ENCODE measurements at regions not wholly inside any gene's neighbourhood (a gene's known extent, or its start where the extent isn't known, plus 50 kb on each side); places are given as distances from the start of the nearest gene placed in this dataset.

DNA sequence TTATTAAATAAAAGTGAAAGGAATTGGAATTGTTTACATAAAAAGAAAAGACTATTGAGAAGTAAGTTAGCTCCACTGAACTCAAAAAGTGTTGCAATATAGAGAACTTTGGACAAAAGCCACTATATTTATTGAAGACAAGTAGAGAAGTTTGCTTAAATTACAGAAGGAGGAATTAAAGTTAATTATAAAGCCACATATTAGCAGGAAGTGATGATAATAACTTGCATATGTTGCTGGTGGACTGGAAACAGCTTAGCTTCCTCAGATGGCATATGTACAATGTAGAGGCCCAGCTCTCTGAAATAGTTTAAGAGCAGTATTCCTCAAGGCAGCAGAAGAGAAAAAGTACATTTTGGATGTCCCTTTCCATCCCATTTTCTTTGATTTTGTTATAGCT lies 400.7 kb downstream of the GATA3 start:
- Mint-ChIP-seq H3K27ac (no peak overlapping the region), H3K36me3 (ENCODE audit: low read depth) (no peaks in the 10 kb centered on the region), H3K4me3 (no peak overlapping the region), H3K9me3 (peaks cover 28% of the 10 kb centered on the region), H3K27me3 (ENCODE audit: low read depth, poor library complexity) (peaks cover 46% of the 10 kb centered on the region), H3K4me1 (no peaks in the 10 kb centered on the region)
- no peak for DNase-seq
- TF ChIP-seq, protein P1, sequence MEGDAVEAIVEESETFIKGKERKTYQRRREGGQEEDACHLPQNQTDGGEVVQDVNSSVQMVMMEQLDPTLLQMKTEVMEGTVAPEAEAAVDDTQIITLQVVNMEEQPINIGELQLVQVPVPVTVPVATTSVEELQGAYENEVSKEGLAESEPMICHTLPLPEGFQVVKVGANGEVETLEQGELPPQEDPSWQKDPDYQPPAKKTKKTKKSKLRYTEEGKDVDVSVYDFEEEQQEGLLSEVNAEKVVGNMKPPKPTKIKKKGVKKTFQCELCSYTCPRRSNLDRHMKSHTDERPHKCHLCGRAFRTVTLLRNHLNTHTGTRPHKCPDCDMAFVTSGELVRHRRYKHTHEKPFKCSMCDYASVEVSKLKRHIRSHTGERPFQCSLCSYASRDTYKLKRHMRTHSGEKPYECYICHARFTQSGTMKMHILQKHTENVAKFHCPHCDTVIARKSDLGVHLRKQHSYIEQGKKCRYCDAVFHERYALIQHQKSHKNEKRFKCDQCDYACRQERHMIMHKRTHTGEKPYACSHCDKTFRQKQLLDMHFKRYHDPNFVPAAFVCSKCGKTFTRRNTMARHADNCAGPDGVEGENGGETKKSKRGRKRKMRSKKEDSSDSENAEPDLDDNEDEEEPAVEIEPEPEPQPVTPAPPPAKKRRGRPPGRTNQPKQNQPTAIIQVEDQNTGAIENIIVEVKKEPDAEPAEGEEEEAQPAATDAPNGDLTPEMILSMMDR (IDR thresholded peaks at IDR 0.05) = no peak

DNA sequence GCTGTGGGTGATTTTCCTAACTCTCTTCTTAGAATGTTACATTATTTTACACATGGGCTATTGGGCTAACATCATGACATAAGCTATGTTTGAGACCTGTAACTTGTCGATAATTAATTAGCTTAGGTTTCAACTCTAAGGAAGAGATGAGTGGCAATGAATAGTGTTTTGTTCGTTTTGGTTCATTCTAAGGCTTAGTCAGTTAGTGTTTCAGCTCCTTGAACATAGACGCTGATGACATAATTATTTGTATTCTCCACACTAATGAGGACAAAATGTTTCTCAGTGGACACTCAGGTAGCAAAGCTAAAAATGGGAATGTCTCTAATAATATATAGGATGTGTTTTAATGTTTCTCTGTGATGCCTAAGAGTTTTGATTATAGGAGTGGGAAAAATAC lies 401.9 kb downstream of the GATA3 start:
- Mint-ChIP-seq H3K9me3 (peaks cover 22% of the 10 kb centered on the region), H3K4me3 (no peak overlapping the region), H3K27ac (no peak overlapping the region), H3K27me3 (ENCODE audit: low read depth, poor library complexity) (peaks cover 48% of the 10 kb centered on the region), H3K4me1 (no peaks in the 10 kb centered on the region), H3K36me3 (ENCODE audit: low read depth) (no peaks in the 10 kb centered on the region)
- TF ChIP-seq, protein P1 (IDR thresholded peaks at IDR 0.05) = no peak
- DNase-seq = no peak

DNA sequence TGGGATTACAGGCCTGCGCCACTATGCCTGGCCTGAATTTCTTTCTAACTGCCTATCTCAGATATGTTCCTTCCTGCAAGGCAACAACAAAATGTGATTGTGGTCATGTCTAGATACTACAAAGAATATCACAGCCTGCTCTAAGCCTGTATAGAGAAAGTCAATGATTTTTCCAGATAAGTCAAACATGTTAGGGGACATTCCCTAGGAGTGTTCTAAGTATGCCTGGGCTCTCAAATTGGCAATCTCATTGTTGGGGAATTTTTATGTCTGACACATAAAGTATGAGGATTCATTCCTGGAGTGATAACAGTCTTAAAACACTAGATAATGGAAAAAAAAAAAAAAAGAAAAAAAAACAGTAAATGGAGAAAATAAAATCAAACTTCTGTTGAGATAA lies 406.1 kb downstream of the GATA3 start:
- TF ChIP-seq, protein P1 (IDR thresholded peaks at IDR 0.05) = no peak
- Mint-ChIP-seq H3K4me1 (no peaks in the 10 kb centered on the region), H3K36me3 (ENCODE audit: low read depth) (no peaks in the 10 kb centered on the region), H3K9me3 (peaks cover 22% of the 10 kb centered on the region), H3K27me3 (ENCODE audit: low read depth, poor library complexity) (peaks cover 65% of the 10 kb centered on the region), H3K4me3 (no peak overlapping the region), H3K27ac (no peak overlapping the region)
- no peak for DNase-seq

DNA sequence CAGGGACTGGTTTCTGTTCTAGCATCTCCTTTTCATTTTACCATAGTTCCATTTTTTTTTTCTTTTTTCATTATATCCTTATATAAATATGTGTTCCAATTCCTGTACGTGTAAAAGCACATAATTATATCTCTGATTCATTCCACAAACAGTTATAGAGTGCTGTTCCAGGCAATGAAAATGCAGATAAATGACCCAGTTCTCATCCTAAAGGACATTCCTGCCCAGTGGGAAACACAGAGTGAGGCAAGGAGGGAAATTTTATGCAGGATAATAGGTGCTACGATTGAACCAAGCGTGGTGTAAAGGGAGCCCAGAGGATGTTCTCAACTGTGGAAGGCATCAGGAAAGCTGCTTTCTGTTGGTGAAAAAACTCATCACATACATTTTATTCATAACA lies 408.1 kb downstream of the GATA3 start:
- no peak for DNase-seq

DNA sequence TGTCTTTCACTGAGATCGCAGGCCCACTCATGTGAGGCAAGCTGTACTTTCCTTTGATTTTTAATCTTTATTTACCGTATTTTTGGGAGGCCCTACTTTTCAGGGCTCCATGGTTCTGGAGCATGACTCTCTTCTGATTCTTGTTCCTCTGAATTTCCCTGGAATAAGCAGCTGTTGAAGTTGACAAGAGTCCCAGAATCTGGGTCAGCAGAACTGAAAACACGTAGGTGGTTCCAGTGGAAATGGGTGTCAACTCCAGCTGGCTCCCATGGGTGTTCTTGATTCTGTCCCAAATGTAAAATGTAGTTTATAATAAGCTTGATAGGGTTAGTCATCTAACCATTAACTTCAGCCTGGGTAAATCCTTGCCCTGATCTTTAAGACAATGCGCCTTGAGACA lies 409.4 kb downstream of the GATA3 start:
- H3K9me3 Mint-ChIP-seq = peaks cover 3% of the 10 kb centered on the region
- TF ChIP-seq, protein P1 (IDR thresholded peaks at IDR 0.05) = no peak
- H3K27me3 Mint-ChIP-seq (ENCODE audit: low read depth, poor library complexity) = peaks cover 73% of the 10 kb centered on the region
- H3K27ac Mint-ChIP-seq = no peak overlapping the region
- no peak overlapping the region for H3K4me3 Mint-ChIP-seq
- no peak for DNase-seq
- H3K36me3 Mint-ChIP-seq (ENCODE audit: low read depth) = no peaks in the 10 kb centered on the region
- H3K4me1 Mint-ChIP-seq = no peaks in the 10 kb centered on the region

More for the DNA sequence above, 408.1 kb downstream of the GATA3 start:
- peaks cover 73% of the 10 kb centered on the region for H3K27me3 Mint-ChIP-seq (ENCODE audit: low read depth, poor library complexity)
- no peak overlapping the region for H3K27ac Mint-ChIP-seq
- TF ChIP-seq, protein P1 (IDR thresholded peaks at IDR 0.05) = no peak
- H3K9me3 Mint-ChIP-seq = peaks cover 12% of the 10 kb centered on the region
- no peaks in the 10 kb centered on the region for H3K4me1 Mint-ChIP-seq
- H3K36me3 Mint-ChIP-seq (ENCODE audit: low read depth) = no peaks in the 10 kb centered on the region
- no peak overlapping the region for H3K4me3 Mint-ChIP-seq

DNA sequence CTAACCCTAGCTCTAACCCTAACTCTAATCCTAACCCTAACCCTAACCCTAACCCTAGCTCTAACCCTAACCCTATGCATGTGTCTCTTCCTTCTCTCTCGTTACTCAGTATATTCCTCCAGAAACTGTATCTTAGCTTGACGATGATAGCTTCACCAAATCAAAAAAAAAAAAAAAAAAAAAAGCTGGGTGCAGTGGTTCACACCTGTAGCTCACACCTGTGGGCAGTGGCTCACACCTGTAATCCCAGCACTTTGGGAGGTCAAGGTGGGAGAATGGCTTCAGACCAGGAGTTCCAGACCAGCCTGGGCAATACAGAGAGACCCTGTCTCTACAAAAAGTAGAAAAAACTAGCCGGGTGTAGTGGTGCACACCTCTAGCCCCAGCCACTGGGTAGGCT lies 414.0 kb downstream of the GATA3 start:
- Mint-ChIP-seq H3K4me3 (no peak overlapping the region), H3K9me3 (peaks cover 8% of the 10 kb centered on the region)

More for the DNA sequence above, 414.0 kb downstream of the GATA3 start:
- no peak for DNase-seq
- no peaks in the 10 kb centered on the region for H3K36me3 Mint-ChIP-seq (ENCODE audit: low read depth)
- TF ChIP-seq, protein P1 (IDR thresholded peaks at IDR 0.05) = no peak
- no peak overlapping the region for H3K27ac Mint-ChIP-seq
- H3K4me1 Mint-ChIP-seq = no peaks in the 10 kb centered on the region
- peaks cover 81% of the 10 kb centered on the region for H3K27me3 Mint-ChIP-seq (ENCODE audit: low read depth, poor library complexity)

Data from nephron progenitor cell (in vitro differentiated cells).